Cardiac muscle cell (in vitro differentiated cells and primary cell): ENCODE measurements at regions not wholly inside any gene's neighbourhood (a gene's known extent, or its start where the extent isn't known, plus 50 kb on each side); places are given as distances from the start of the nearest gene placed in this dataset.

Experiments used
- DNase-seq, 2 donors: peaks; one replicate each; pipeline versions ENCODE4 v3.0.0 to v3.0.0-alpha.2; 2010 to 2017; ENCODE audit warnings: low read depth in 1 of 2, low spot score in 1 of 2
- H3K27ac ChIP-seq: fragments of 200-600 bp; sonication (generic); 2 replicates; pipeline ENCODE4 v1.5.1; 2016
- H3K27me3 ChIP-seq: fragments of 200-600 bp; sonication (generic); 2 replicates; pipeline ENCODE4 v1.6.0; 2016; ENCODE audit warnings: control low read depth
- H3K36me3 ChIP-seq: fragments of 200-600 bp; sonication (generic); 2 replicates; pipeline ENCODE4 v1.5.1; 2016; ENCODE audit warnings: control low read depth
- H3K4me1 ChIP-seq: fragments of 200-600 bp; sonication (generic); 2 replicates; pipeline ENCODE4 v1.8.1; 2017; ENCODE audit warnings: low read depth, mild to moderate bottlenecking, mixed run types
- H3K4me3 ChIP-seq: fragments of 200-600 bp; sonication (generic); 2 replicates; pipeline ENCODE4 v1.5.1; 2016; ENCODE audit warnings: mild to moderate bottlenecking
- H3K9me3 ChIP-seq: fragments of 200-600 bp; sonication (generic); 2 replicates; pipeline ENCODE4 v1.5.1; 2017; ENCODE audit warnings: low read depth, mild to moderate bottlenecking, control low read depth
- CTCF ChIP-seq: IDR thresholded peaks from 2 replicates; pipeline ENCODE4 v1.5.1; 2012; ENCODE audit warnings: low read depth, mild to moderate bottlenecking, low read length

- Histone ChIP-seq H3K27ac (no peak overlapping the region), H3K36me3 (no peaks in the 10 kb centered on the region), H3K27me3 (no peaks in the 10 kb centered on the region), H3K4me3 (no peak overlapping the region), H3K9me3 (no peaks in the 10 kb centered on the region), H3K4me1 (peaks cover 7% of the 10 kb centered on the region)
- no peak for TF ChIP-seq CTCF
- DNase-seq = peak in 1 of 2 donors; percentile 1
Measured at GRCh38 chr6:22726966-22727365, 157.6 kb downstream of the HDGFL1 start.

- Histone ChIP-seq H3K9me3 (no peaks in the 10 kb centered on the region), H3K4me1 (peaks cover 7% of the 10 kb centered on the region), H3K36me3 (no peaks in the 10 kb centered on the region), H3K27me3 (no peaks in the 10 kb centered on the region), H3K4me3 (no peak overlapping the region), H3K27ac (no peak overlapping the region)
- peak in 1 of 2 donors; percentile 22 for DNase-seq
- TF ChIP-seq CTCF = no peak
Measured at GRCh38 chr6:22727710-22728109, 158.3 kb downstream of the HDGFL1 start.

- Histone ChIP-seq H3K27me3 (no peaks in the 10 kb centered on the region), H3K36me3 (no peaks in the 10 kb centered on the region), H3K4me1 (peaks cover 12% of the 10 kb centered on the region), H3K9me3 (no peaks in the 10 kb centered on the region), H3K4me3 (no peak overlapping the region), H3K27ac (no peak overlapping the region)
- TF ChIP-seq CTCF = no peak
- no peak for DNase-seq
Measured at GRCh38 chr6:22732176-22732970, 163.0 kb downstream of the HDGFL1 start.

- Histone ChIP-seq H3K36me3 (no peaks in the 10 kb centered on the region), H3K27ac (no peak overlapping the region), H3K4me3 (no peak overlapping the region), H3K4me1 (peaks cover 9% of the 10 kb centered on the region), H3K27me3 (no peaks in the 10 kb centered on the region), H3K9me3 (no peaks in the 10 kb centered on the region)
- DNase-seq = no peak
- no peak for TF ChIP-seq CTCF
Measured at GRCh38 chr6:22736740-22737139, 167.4 kb downstream of the HDGFL1 start.

- no peak overlapping the region for H3K4me3 ChIP-seq
- TF ChIP-seq CTCF = peak; percentile 63
- no peaks in the 10 kb centered on the region for H3K27me3 ChIP-seq
- DNase-seq = peak; percentile 69 to 78
- no peaks in the 10 kb centered on the region for H3K36me3 ChIP-seq
- H3K4me1 ChIP-seq = peaks cover 9% of the 10 kb centered on the region
- no peaks in the 10 kb centered on the region for H3K9me3 ChIP-seq
- H3K27ac ChIP-seq = no peak overlapping the region
Measured at GRCh38 chr6:22737331-22737730, 168.0 kb downstream of the HDGFL1 start.
